CD4-positive, alpha-beta T cell treated with Interleukin-17A for 4 hours (primary cell): ENCODE measurements at regions not wholly inside any gene's neighbourhood (a gene's known extent, or its start where the extent isn't known, plus 50 kb on each side); places are given as distances from the start of the nearest gene placed in this dataset.

Experiments used
- DNase-seq: peaks from one replicate; pipeline ENCODE4 v3.0.0-alpha.2; 2020; ENCODE audit warnings: mixed read lengths

- no peak for DNase-seq
These were observed 657.1 kb upstream of the SEL1L start for GRCh38 chr14:82190742-82191141.

- DNase-seq = no peak
These were observed 658.7 kb upstream of the SEL1L start for GRCh38 chr14:82192387-82192786.

- no peak for DNase-seq
These were observed 689.6 kb upstream of the SEL1L start for GRCh38 chr14:82223276-82223675.

- no peak for DNase-seq
These were observed 691.0 kb upstream of the SEL1L start for GRCh38 chr14:82224610-82225009.

GRCh38 chr14:82230748-82231147 lies 697.1 kb upstream of the SEL1L start:
- no peak for DNase-seq

GRCh38 chr14:82238649-82239048 lies 705.0 kb upstream of the SEL1L start:
- DNase-seq = no peak

- no peak for DNase-seq
These were observed 705.6 kb upstream of the SEL1L start for GRCh38 chr14:82239223-82239622.

- DNase-seq = no peak
These were observed 711.1 kb upstream of the SEL1L start for GRCh38 chr14:82244791-82245190.

GRCh38 chr14:82251494-82251893 lies 717.8 kb upstream of the SEL1L start:
- no peak for DNase-seq

GRCh38 chr14:82270286-82270685 lies 736.6 kb upstream of the SEL1L start:
- DNase-seq = no peak

- DNase-seq = no peak
These were observed 765.2 kb upstream of the SEL1L start for GRCh38 chr14:82298811-82299210.

- DNase-seq = no peak
These were observed 775.5 kb upstream of the SEL1L start for GRCh38 chr14:82309199-82309598.

GRCh38 chr14:82313889-82314288 lies 780.2 kb upstream of the SEL1L start:
- no peak for DNase-seq

GRCh38 chr14:82328442-82328841 lies 794.8 kb upstream of the SEL1L start:
- no peak for DNase-seq

- DNase-seq = no peak
These were observed 807.7 kb upstream of the SEL1L start for GRCh38 chr14:82341261-82341810.

- DNase-seq = no peak
These were observed 808.9 kb upstream of the SEL1L start for GRCh38 chr14:82342596-82342995.

GRCh38 chr14:82345184-82345583 lies 811.5 kb upstream of the SEL1L start:
- DNase-seq = no peak

GRCh38 chr14:82354126-82354525 lies 820.5 kb upstream of the SEL1L start:
- no peak for DNase-seq

- DNase-seq = no peak
These were observed 825.5 kb upstream of the SEL1L start for GRCh38 chr14:82359201-82359600.

- DNase-seq = no peak
These were observed 828.8 kb upstream of the SEL1L start for GRCh38 chr14:82362452-82362851.

- DNase-seq = no peak
These were observed 831.8 kb upstream of the SEL1L start for GRCh38 chr14:82365471-82365870.

- DNase-seq = no peak
These were observed 833.1 kb upstream of the SEL1L start for GRCh38 chr14:82366803-82367202.

- no peak for DNase-seq
These were observed 845.6 kb upstream of the SEL1L start for GRCh38 chr14:82379291-82379690.

- no peak for DNase-seq
These were observed 851.4 kb upstream of the SEL1L start for GRCh38 chr14:82385048-82385447.

GRCh38 chr14:82387699-82388098 lies 854.0 kb upstream of the SEL1L start:
- no peak for DNase-seq

- DNase-seq = no peak
These were observed 854.8 kb upstream of the SEL1L start for GRCh38 chr14:82388488-82388887.
